Left ventricle myocardium inferior (tissue), 1 donor: ENCODE measurements at regions not wholly inside any gene's neighbourhood (a gene's known extent, or its start where the extent isn't known, plus 50 kb on each side); places are given as distances from the start of the nearest gene placed in this dataset.
"Not testable (repeated sequence)": the region's sequence is repeated elsewhere in the genome, so short reads cannot be mapped to it uniquely, and the experiment has no call there.

Experiments used
- DNase-seq: peaks from one replicate; pipeline ENCODE4 v3.0.0-alpha.2; 2020
- H3K27ac ChIP-seq: fragments of 200-600 bp; replicated peaks from 2 replicates; pipeline ENCODE4 v1.8.0; 2021
- H3K27me3 ChIP-seq: fragments of 200-600 bp; 2 replicates; pipeline ENCODE4 v1.8.0; 2021; ENCODE audit warnings: low read depth
- H3K36me3 ChIP-seq: fragments of 200-600 bp; 2 replicates; pipeline ENCODE4 v1.8.0; 2021
- H3K4me1 ChIP-seq: fragments of 200-600 bp; 2 replicates; pipeline ENCODE4 v1.8.0; 2021
- H3K4me3 ChIP-seq: fragments of 200-600 bp; 2 replicates; pipeline ENCODE4 v1.8.0; 2021; ENCODE audit warnings: mild to moderate bottlenecking, moderate library complexity
- H3K9me3 ChIP-seq: fragments of 200-600 bp; replicated peaks from 2 replicates; pipeline ENCODE4 v1.8.0; 2021
- intact Hi-C: fragments of 100-400 bp; cut with micrococcal nuclease; formaldehyde crosslinking; loops from one replicate; pipeline ENCODE4 v1.11.0; 2022
- TF ChIP-seq, protein P1 (sequence below): fragments of 200-600 bp; IDR thresholded peaks from 2 replicates; pipeline ENCODE4 v1.8.0; 2021; ENCODE audit warnings: antibody characterized with exemption, mild to moderate bottlenecking, borderline replicate concordance
- donor health status: DM: no; HTN: yes; CAD: no; lungs with severe emphysema.

DNA sequence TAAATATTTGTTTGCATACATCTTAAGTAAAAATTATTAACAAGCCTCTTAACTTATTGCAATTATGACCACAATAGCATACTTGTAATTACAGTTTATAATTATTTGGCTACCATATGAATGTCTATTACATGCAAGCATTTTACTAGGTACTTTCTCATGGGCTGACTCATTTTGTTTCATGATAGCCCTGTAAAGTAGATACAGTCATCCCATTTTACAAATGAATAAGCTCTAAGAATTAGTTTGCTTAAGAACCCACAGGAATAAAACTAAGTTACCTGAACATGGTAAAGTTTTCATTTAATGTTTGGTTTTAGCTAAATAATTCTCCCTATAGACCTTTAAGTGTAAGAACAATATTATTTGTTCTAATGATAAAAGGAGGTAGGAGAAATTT, 126.6 kb upstream of the IZUMO3 start:
- TF ChIP-seq, protein P1, sequence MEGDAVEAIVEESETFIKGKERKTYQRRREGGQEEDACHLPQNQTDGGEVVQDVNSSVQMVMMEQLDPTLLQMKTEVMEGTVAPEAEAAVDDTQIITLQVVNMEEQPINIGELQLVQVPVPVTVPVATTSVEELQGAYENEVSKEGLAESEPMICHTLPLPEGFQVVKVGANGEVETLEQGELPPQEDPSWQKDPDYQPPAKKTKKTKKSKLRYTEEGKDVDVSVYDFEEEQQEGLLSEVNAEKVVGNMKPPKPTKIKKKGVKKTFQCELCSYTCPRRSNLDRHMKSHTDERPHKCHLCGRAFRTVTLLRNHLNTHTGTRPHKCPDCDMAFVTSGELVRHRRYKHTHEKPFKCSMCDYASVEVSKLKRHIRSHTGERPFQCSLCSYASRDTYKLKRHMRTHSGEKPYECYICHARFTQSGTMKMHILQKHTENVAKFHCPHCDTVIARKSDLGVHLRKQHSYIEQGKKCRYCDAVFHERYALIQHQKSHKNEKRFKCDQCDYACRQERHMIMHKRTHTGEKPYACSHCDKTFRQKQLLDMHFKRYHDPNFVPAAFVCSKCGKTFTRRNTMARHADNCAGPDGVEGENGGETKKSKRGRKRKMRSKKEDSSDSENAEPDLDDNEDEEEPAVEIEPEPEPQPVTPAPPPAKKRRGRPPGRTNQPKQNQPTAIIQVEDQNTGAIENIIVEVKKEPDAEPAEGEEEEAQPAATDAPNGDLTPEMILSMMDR, result no peak
- H3K27me3 ChIP-seq, result no peaks in the 10 kb centered on the region
- no peak overlapping the region for H3K27ac ChIP-seq
- intact Hi-C loops, result no loop called here
- H3K36me3 ChIP-seq, result no peaks in the 10 kb centered on the region
- no peak overlapping the region for H3K4me3 ChIP-seq
- peaks cover 3% of the 10 kb centered on the region for H3K9me3 ChIP-seq
- H3K4me1 ChIP-seq, result no peaks in the 10 kb centered on the region
- no peak for DNase-seq

DNA sequence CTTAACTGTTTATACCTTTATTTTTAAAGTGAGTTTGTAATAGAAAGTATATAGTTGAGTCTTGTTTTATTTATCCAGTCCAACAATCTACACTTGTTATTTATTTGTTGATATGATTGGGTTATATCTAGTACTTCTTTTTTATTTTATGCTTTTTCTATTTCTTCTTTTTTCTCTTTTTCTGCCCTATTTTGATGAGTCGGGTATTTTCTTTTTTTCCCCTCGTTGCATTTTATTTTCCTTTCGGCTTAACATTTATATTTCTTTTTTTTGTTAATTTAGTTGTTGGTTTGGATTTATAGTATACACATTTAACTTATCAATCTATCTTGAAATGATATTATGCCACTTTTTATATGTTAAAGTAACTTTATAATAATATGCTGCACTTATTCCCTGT, 111.7 kb upstream of the IZUMO3 start:
- H3K27ac ChIP-seq, result no peak overlapping the region
- no peaks in the 10 kb centered on the region for H3K36me3 ChIP-seq
- H3K9me3 ChIP-seq, result peaks cover 56% of the 10 kb centered on the region
- no peak overlapping the region for H3K4me3 ChIP-seq
- intact Hi-C loops, result no loop called here
- TF ChIP-seq, protein P1, result no peak
- no peaks in the 10 kb centered on the region for H3K27me3 ChIP-seq
- no peak for DNase-seq
- no peaks in the 10 kb centered on the region for H3K4me1 ChIP-seq

DNA sequence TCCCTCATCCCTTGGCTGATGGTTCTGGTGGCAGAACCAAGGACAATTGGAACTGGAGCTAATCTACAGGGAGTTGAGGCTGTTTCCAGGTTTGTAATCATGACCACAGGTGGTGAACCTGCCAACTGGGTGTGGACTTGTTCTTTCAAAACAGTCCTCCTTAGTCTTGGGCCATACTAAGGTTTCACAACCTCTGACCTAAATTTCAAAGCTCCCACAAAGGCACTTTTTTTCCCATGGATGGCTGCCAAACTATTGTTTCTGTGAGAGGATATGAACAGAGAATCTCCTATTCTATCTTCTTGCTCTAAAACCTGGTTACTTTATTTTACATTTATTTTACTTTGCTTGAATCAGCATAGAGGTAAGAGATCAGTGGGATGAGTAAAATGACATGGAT, 106.5 kb upstream of the IZUMO3 start:
- Histone ChIP-seq H3K4me3 (no peak overlapping the region), H3K36me3 (no peaks in the 10 kb centered on the region), H3K27ac (no peak overlapping the region), H3K27me3 (no peaks in the 10 kb centered on the region), H3K4me1 (no peaks in the 10 kb centered on the region), H3K9me3 (peaks cover 73% of the 10 kb centered on the region)
- intact Hi-C loops, result no loop called here
- TF ChIP-seq, protein P1, result no peak
- DNase-seq, result no peak

DNA sequence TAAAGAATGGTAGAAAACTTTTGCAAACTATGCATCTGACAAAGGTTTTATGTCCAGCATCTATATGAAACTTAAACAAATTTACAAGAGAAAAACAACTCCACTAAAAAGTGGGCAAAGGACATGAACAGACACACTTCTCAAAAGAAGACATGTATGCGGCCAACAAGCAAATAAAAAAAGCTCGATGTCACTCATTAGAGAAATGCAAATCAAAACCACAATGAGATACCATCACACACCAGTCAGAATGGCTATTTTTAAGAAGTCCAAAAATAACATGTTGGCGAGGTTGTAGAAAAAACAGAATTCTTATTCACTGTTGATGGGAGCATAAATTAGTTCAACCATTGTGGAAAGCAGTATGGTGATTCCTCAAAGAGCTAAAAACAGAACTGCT, 83.1 kb upstream of the IZUMO3 start:
- H3K4me3 ChIP-seq, H3K27me3 ChIP-seq, H3K27ac ChIP-seq, intact Hi-C loops, H3K4me1 ChIP-seq, DNase-seq, H3K36me3 ChIP-seq: not testable (repeated sequence)
- peaks cover 25% of the 10 kb centered on the region for H3K9me3 ChIP-seq

DNA sequence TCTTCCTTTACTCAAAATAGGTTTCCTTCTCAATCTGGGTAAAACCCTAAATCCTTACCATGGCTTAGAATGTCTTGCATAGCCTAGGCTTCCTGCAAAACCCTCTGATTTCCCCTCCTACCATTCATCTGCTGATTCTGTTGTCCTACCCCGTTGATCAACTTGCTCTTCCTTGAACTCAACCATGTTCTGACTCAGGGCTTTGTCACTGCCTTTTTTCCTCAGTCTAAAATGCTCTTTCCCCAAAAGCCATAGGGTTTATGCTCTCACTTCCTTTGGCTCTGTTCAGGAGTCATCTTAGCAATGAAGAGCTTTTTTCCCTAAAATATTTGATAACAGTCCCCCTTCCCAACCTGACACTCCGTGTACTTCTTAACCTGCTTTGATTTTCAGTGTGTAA, 79.4 kb upstream of the IZUMO3 start:
- TF ChIP-seq, protein P1, result no peak
- intact Hi-C loops, result no loop called here
- no peak overlapping the region for H3K4me3 ChIP-seq
- H3K9me3 ChIP-seq, result no peaks in the 10 kb centered on the region
- no peaks in the 10 kb centered on the region for H3K27me3 ChIP-seq
- no peaks in the 10 kb centered on the region for H3K36me3 ChIP-seq
- H3K27ac ChIP-seq, result no peak overlapping the region
- no peak for DNase-seq
- no peaks in the 10 kb centered on the region for H3K4me1 ChIP-seq

DNA sequence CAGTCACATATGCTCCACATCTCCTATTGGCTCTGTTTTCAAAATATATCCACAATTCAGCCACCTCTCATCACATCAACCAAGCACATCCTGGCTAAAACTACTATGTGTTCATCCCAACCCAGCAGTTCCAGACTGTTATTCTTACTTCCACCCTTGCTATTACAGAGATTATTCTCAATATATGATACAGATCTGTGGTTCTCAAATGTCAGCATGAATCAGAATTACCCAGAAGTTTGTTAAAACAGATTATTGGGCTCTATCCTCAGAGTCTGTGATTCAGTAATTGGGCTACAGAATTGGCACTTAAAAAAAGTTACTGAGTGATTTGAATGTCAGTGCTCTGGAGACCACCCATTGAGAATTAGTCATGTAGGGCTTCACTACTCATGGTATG, 78.8 kb upstream of the IZUMO3 start:
- Histone ChIP-seq H3K36me3 (no peaks in the 10 kb centered on the region), H3K9me3 (no peaks in the 10 kb centered on the region), H3K4me1 (no peaks in the 10 kb centered on the region), H3K4me3 (no peak overlapping the region), H3K27me3 (no peaks in the 10 kb centered on the region), H3K27ac (no peak overlapping the region)
- DNase-seq, result no peak
- TF ChIP-seq, protein P1, result no peak
- intact Hi-C loops, result no loop called here
